MM.1S (cell line): ENCODE measurements at regions not wholly inside any gene's neighbourhood (a gene's known extent, or its start where the extent isn't known, plus 50 kb on each side); places are given as distances from the start of the nearest gene placed in this dataset.

Source experiments
- CTCF ChIP-seq: fragments of 300-600 bp; sonication (generic); IDR thresholded peaks from 2 replicates; pipeline ENCODE4 v1.5.1; 2016; ENCODE audit warnings: antibody characterized with exemption, low read length, mixed read lengths
- EZH2phosphoT487 ChIP-seq: fragments of 300-600 bp; sonication (generic); IDR thresholded peaks from 2 replicates; pipeline ENCODE4 v1.6.1; 2018; ENCODE audit warnings: antibody characterized with exemption, low read length

- TF ChIP-seq CTCF (no peak), EZH2phosphoT487 (no peak)
Measured at GRCh38 chr15:26011916-26012315, 148.8 kb upstream of the ATP10A start.
